GM19452 (cell line): ENCODE measurements at regions not wholly inside any gene's neighbourhood (a gene's known extent, or its start where the extent isn't known, plus 50 kb on each side); places are given as distances from the start of the nearest gene placed in this dataset.

Experiments used
- ATAC-seq: cut with Tn5 transposase; IDR thresholded peaks from one replicate; pipeline ENCODE4 v1.9.1; 2021; ENCODE audit not compliant: unreplicated experiment

DNA sequence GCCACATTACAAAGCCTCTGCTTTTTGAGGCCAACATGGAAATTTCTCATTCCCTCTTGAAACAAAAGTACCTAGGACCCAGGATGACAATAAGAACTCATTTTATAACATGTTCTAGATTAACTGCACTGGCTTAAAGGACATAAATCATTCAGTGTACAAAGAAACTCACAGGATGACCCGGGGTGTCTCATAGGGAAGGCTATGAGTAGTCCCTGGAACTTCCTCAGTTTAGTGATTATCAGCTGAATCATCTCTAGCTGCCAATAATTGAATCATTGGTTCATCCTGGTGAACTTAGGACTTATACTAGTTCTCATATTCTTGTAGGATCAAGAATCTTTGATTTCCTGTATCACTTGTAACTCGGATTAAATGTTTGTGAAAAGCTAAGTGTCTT lies 95.8 kb upstream of the WDR1 start:
- no peak for ATAC-seq

DNA sequence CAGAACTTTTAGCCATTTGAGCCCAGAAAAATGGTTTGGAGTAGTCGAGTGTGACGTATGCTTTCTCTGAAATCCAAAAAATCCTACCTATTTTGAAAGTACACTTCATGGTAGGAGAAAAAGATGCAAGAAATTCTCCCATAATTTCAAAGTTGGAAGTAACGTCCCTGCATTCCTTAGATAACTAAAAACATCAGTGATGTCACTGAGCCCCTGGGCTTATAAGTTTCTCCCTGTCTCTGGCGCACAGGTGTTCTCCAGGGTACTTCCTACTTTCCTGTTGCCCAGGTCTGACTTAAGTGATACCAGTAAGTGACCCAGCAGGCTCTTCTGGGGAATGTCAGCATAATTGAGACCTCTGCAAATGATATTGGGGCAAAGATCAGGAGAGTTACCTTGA lies 90.5 kb upstream of the WDR1 start:
- no peak for ATAC-seq

DNA sequence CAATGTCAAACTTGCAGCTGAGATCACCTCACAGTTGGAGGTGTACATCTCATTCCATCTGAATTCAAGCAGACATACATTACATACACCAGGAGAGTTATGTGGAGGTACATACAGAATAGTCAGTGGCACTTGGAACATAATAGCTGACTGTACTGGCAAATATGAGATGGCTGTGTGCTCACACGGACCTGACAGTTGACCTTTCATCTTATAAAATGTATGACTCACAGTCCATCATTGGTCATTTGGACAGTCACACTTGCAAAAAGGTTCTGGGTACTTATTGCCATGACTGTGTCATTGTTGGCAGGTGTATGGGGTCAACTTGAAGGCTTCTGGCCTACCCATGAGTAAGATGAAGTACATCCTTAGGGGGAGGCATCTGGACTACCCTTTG lies 88.6 kb upstream of the WDR1 start:
- no peak for ATAC-seq

DNA sequence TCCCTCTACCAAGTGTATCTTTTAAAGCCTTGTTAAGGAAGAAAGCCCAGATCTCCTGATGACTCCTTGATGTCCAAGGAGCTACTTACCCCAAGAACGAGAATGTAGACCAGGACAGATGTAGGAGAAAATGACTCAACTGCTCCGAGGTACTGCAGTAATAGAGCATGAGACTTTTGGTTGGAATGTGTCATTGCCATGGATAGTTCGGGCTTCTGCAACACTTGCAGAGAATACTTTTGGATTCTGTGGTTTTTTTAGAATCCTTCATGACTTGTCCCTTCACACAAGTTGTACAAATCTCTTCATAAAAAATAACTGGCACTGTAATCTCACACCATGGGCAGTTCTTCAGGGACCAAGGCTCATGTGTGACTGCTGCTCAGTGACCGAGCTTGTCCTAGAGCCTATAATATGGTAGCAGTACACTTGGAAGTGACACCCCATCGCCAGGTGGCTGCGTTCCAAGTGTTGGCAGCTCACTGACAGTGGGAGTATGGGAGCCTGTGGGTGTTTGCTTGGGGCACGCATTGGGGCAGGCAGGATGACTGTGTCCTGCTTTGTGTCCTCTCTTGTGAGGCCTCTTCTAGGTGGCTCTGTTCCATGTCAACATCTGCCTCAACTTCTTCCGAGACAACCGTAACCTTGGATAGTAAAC lies 87.9 kb upstream of the WDR1 start:
- no peak for ATAC-seq

DNA sequence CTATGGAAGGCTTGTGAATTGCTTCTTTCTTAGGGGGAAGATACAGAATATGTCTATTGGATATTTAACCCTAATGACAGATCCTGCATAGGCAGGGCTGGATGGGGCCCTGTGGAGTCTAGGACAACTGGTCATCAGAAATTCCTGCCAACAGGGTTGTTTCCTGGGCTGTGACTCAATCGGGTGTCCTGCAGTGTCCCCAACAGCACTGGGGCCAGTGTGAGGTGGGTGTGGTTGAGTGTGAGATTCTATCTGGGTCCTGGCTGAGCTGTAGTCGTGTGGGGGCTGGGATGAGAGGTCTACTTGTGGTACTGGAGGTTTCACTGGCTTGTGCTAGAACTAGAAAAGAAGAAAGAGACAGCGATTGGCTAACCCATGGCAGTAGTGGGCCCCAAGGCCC lies 87.3 kb upstream of the WDR1 start:
- ATAC-seq: no peak

DNA sequence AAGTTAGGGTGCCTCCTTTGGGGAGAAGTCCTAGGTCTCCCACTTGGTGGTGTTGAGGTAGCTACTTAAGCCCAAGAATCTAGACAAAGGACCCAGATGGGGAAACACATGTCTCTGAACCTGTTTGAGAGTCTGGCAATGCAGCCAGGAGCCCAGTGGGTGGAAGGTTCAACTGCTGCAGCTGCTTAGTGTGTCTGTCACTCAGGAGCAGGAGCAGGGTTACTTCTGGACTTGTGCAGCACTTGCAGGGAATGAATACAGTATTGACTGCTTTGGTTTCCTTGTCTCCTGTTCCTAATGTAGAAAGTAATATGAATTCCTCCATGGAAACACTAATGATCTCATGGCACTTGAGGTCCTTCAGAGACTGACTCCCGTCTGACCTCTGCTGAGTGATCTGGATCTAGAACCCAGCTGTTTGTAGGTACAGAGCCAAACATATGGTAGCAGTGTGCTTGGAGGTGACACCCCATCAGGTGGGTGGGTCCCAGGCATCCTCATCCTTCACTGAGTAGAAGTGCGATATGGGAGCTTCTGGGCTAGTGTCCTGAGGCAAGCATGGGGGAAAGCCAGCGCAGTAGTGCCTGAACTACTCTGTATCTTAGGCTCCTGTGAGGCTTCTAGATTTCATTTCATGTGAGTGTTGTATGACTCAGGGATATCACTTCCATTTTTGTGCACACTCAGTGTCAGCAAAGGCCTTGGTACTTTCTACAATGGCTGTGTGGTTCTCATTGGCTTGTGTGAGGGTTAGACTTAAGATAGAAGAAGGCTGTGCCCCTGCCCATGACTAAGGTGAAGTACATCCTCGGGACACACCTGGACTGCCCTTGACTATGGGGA lies 85.0 kb upstream of the WDR1 start:
- no peak for ATAC-seq

DNA sequence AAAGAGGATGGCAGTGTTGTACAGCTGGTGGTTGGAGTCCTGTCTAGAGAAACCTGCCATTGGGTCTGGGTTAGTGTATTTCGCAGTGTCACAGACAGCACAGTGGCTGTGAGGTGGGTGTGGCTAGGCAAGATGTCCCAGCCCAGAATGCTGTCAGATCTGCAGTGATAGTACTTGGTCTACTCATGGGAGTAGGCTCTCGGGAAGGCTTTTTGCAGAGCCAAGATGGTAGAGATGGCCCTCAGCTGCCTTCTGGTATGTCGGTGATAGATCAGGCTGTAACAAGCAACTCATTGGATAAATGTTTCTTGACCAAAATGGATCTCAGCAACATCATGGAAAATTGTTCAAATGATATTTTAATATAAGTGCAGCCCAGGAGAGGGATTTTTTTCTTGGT lies 84.3 kb upstream of the WDR1 start:
- no peak for ATAC-seq

DNA sequence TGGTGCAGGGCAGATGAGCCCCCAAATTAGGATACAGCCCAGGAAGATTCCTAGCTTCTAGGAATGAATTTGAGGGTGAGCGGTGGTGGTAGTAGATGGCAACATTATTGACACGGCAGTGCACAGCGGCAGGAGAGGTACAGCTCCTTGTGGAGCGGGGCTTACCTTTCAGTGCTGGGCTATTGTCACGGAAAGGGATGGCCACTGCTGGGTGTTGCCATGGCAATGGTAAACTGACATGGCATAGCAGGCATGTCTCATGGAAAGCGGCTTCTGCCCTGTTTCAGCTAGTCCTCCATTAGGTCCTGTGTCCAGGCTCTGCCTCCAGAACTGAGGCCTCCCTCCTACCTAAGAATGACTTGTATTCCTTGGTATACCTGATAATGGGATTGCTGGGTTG lies 81.8 kb upstream of the WDR1 start:
- ATAC-seq: no peak

DNA sequence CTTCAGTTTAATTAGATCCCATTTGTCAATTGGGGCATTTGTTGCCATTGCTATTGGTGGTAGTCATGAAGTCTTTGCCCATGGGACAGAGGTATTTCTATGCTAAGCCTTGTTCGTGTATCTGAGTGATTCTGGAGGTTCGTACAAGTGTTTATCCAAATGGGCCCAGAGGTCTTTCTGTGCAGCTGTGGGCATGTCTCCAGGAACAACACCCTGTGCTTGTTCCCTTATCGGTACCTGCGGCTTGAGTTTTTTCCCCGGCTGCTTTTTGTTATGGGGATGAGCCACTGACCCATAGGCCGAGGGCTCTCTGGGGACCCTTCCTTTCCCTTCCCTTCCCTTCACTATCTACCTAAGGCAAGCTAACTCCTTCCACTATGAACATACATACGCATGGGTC lies 81.4 kb upstream of the WDR1 start:
- no peak for ATAC-seq

DNA sequence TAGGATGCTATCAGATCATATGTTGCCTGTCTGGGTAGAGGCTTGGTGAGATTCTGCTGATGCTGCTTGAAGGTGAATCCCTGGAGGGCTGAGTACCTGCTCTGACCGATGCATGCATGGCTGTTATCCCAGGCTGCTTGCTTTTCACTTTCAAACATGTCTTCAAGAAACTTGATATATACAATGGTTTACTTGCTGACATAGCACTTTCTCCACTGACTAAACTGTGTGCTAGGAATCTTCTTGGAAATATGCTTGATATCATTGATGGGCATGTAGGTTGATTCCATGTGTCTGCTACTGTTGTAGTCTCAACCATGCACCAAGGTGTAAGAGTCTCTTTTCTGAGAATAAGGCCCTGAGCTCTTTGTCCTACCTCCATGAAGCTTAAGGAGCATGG lies 79.6 kb upstream of the WDR1 start:
- ATAC-seq: no peak

DNA sequence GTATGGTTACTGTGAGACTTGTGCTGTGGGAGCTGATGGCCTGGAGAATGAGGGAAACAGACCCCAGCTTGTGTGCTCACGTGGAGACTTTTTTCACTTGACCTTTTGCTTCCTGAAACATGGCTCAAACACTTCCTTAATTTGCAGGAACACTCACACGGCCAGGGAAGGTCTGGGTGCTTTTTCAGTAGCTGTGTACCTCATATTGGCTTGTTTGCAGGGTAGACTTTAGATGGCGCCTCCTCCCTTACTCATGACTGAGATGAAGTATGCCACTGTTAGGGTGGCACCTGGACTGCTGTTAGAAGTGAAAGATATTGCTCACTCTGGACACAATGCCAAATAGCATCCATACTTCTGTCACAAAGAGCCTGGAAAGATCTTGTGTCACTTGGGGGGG lies 75.7 kb upstream of the WDR1 start:
- ATAC-seq: no peak

DNA sequence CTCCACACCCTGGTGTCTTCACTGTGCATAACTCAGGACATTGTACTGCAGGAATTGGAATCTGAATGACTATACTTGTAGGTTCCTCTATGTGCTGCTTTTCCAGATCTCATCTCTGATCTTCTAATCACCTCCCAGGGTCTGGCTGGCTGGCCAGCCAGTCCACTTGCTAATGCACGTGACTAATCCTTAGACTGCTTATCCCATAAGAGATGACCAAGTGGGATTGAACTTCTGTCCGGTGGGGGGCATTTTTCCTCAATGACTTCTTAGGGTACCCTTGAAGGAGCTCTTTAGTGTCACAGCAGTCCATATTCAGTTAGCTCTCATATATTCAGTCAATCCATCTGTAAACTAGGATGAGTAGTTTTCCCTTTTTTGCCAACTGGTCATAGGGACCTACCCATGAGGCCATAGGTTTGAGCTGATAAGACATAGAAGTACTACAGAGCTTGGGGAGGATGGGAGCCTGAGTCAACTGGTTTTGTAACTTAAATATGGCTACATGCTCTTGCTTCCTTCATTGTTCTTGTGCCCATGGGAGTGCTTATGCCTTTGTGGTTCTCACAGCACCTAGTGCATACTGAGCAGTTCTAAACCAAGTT lies 71.9 kb upstream of the WDR1 start:
- no peak for ATAC-seq

DNA sequence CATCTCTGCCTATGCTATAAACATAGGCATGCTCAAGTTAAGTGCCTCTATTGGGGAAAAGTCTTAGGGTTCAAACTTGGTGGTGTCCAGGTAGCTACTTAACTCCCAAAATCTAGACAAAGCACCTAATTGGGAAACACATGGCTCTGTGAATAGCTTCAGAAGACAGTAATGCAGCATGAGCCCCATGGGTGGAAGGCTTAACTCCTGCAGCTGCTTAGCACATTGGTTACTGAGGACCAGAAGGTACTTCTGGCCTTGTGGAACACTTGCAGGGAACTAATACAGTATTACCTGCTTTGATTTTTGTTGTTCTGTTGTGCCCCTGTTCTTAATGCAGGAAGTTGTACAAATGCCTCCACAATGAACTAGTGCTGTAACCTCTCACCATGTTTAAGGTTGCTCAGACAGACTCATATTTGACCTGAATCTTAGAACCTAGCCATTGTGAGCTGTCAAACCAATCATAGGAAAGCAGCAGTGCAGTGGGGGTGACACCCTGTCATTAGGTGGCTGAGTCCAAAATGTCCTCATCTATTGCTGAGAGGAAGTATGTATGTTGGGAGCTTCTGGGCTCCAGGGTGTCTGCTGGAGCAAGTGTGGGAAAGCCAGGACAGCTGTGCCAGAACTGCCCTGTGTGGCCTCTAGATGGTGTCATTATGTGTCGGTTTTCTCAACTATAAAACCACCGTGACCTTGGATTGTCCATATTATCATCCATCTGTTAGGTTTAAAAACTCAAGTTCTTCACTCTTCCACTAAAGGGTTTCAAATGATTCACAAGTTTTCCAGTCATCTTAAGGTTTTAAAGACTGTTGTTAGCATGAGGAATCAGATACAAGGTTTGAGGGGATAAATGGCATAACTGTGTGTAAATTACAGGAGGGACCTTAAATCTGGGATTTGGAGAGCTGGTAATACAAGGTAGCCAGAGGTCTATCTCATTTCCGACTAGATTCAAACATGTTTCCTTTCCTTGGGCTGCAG lies 69.9 kb upstream of the WDR1 start:
- no peak for ATAC-seq

DNA sequence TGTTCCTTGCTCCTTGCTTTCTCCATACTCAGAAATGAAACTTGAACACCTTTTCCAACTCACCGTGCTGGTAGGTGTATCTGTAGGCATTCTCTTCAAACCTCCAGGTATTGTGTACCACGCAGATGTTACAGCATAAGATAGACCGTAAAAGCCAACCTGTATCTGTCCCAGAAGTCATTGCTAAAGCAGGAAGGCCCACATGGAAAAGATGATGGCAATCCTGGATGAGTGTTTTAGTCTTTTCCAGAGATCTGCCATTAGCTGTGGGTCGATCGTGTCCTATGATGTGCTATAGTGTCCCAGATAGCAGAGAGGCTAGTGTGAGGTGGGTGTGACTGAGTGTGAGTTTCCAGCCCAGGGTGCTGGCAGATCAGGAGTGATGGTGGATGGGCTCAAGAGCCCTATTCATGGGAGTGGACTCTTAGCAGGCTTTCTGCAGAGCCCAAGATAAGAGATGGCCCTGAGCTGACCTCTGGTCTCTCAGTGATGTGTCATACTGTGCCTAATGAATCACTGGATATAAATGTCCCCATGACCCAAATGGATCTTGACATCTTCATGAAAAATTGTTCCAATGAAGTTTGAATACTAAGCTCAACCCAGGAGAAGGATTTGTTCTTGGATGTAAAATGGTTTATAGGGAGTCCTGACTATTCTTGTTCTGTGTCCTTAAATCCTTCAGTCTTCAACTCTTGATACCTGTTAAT lies 69.1 kb upstream of the WDR1 start:
- no peak for ATAC-seq

DNA sequence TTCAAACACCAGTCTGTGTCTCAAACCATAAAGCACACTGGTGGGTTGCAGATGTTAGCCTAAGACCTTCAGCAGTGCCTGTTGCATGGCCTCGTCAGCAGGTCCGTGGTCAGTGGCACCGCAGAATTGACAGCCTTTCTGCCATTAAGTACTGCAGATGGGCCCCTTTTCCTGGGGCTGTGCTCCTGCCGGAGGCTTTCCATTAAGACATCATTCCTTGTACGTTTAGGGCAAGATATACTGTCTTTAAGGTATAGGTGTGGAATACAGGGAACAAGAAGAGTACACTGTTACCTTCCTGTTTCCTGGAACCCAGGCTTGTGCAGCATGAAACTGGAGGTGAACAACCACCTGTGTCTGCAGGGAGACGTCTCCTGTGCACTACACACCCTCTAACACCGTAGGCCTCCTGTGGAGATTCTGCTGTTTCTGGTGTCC lies 67.9 kb upstream of the WDR1 start:
- ATAC-seq: no peak

DNA sequence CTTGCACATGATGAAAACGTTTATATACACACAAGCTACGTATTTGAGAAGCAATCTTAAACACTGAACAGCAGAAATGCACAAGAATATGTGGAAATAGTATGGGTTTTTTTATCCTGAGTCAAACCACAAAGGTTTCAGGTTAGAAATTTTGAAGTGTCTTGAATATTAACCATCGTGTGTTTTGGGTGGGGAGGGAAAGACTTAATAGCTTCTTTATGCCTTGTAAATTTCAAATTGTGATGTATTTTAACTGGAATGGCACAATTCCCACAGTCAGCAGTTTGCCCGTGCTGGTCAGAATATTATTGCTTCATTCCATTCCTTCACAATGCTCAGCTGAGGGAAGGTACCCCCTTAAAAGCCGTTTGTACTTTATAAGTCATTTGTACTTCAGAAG lies 67.4 kb upstream of the WDR1 start:
- ATAC-seq: no peak

DNA sequence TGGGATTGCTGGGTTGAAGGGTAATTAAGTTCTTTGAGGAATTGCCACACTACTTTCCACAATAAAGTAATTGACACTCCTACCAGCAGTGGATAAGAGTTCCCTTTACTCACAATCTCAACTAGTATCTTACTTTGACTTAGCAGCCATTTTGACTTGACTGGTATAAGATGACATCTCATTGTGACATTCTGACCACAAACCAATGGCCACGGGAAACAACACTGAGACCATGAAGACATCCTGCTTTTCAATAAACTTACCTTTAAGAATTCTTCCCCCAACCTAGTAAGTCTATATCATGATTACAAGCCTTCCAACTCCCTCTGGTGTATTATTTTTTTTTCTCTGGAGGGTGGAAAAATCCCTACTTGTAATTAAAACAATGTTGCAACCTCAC lies 66.9 kb upstream of the WDR1 start:
- ATAC-seq: no peak

DNA sequence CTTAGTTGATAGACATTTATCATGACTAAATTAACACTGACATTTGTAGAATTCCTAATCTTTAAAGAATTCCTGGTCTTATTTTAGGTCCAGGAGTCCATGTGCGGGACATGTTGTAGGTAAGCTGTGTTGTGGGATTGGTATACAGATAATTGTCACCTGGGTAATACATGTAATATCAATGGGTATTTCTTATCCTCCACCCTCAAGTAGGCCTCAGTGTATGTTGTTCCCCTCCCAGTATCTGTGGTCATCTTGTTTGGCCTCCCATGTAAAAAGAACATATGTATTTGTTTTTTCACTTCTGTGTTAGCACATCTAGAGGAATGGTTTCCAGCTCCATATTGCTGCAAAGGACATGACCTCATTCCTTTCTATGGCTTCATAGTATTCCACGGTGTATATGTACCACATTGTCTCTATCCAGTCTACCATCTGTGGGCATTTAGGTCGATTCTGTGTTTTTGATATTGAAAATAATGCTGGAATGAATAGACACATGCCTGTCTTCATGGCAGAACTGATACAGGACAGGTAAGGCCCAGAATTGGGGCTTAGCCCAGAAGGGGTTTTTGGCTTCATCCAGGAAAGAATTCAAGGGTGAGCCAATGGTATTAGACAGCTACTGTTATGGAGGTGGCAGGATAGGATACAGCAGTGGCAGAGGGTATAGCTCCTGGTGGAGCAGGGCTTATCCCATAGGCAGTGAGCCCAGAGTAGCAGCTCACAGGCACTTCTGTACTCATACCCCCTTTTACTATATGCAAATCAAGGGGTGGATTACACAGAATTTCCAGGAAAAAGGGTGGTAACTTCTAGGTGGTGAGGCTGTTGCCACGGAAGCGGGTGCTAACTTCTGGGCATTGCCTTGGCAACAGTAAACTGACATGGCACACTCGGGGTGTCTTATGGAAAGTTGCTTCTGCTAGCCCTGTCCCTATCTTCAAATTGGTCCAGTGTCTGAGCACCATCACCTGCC lies 66.1 kb upstream of the WDR1 start:
- no peak for ATAC-seq

DNA sequence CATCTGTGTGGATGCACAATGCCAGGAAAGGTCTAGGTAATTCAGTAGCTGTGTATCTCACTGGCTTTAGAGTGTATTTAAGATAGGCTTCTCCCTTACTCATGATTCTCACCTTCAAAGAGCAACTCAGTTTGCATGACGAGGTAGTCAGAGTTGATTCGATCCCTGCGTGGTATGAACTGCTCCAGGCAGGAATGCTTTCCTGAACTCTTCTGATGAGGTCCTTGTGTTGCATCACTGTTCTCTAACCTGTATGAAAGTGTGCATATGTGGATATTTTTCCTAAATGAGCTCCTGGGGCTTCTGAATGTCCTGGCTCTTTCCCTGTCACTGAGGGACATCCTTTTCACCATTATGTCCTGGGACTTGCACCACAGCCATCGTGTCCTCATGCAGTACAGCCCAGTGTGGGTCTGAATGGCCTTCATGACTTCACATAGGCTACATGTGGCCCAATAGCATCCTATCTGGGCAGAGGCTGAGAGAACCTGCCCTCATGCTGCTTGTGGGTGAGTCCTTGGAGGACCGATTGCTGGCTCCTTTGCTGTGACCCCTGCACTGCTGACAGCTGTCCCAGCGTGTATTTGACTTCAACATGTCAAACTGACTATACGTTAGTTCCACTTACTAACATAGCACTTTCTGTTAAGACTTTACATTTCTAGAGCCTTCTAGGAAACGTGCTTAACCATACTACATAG lies 65.3 kb upstream of the WDR1 start:
- ATAC-seq: no peak
